NCI-H2171 (cell line): ENCODE measurements at regions not wholly inside any gene's neighbourhood (a gene's known extent, or its start where the extent isn't known, plus 50 kb on each side); places are given as distances from the start of the nearest gene placed in this dataset.
"Not testable (repeated sequence)": the region's sequence is repeated elsewhere in the genome, so short reads cannot be mapped to it uniquely, and the experiment has no call there.

Experiments
- DNase-seq: peaks from one replicate; lab custom pipeline; 2025; lab: John Stamatoyannopoulos, UW

- DNase-seq, result not testable (repeated sequence)
Observed at GRCh38 chr20:30164389-30164788, 1093.1 kb upstream of the DEFB115 start.

GRCh38 chr20:30167540-30167939 lies 1089.9 kb upstream of the DEFB115 start:
- DNase-seq, result no peak

GRCh38 chr20:30168025-30168799 lies 1089.3 kb upstream of the DEFB115 start:
- no peak for DNase-seq

- no peak for DNase-seq
Observed at GRCh38 chr20:30168800-30169138, 1088.7 kb upstream of the DEFB115 start.

GRCh38 chr20:30175681-30176080 lies 1081.8 kb upstream of the DEFB115 start:
- DNase-seq, result no peak

GRCh38 chr20:30183124-30183523 lies 1074.3 kb upstream of the DEFB115 start:
- not testable (repeated sequence) for DNase-seq

- not testable (repeated sequence) for DNase-seq
Observed at GRCh38 chr20:30191785-30192184, 1065.7 kb upstream of the DEFB115 start.

- DNase-seq, result not testable (repeated sequence)
Observed at GRCh38 chr20:30234477-30234876, 1023.0 kb upstream of the DEFB115 start.

GRCh38 chr20:30275073-30275472 lies 982.4 kb upstream of the DEFB115 start:
- DNase-seq, result not testable (repeated sequence)

- DNase-seq, result no peak
Observed at GRCh38 chr20:30281584-30282197, 975.8 kb upstream of the DEFB115 start.

- DNase-seq, result not testable (repeated sequence)
Observed at GRCh38 chr20:30283476-30284280, 973.8 kb upstream of the DEFB115 start.

- DNase-seq, result no peak
Observed at GRCh38 chr20:30284281-30284905, 973.1 kb upstream of the DEFB115 start.

- no peak for DNase-seq
Observed at GRCh38 chr20:30285677-30286076, 971.8 kb upstream of the DEFB115 start.

- DNase-seq, result no peak
Observed at GRCh38 chr20:30286157-30286556, 971.3 kb upstream of the DEFB115 start.

GRCh38 chr20:30287459-30287858 lies 970.0 kb upstream of the DEFB115 start:
- DNase-seq, result not testable (repeated sequence)

GRCh38 chr20:30288346-30288745 lies 969.1 kb upstream of the DEFB115 start:
- no peak for DNase-seq

GRCh38 chr20:30289049-30289448 lies 968.4 kb upstream of the DEFB115 start:
- not testable (repeated sequence) for DNase-seq

- not testable (repeated sequence) for DNase-seq
Observed at GRCh38 chr20:30289711-30290141, 967.7 kb upstream of the DEFB115 start.

- DNase-seq, result not testable (repeated sequence)
Observed at GRCh38 chr20:30290361-30291063, 967.0 kb upstream of the DEFB115 start.

GRCh38 chr20:30291064-30291379 lies 966.4 kb upstream of the DEFB115 start:
- DNase-seq, result not testable (repeated sequence)

GRCh38 chr20:30291686-30292085 lies 965.8 kb upstream of the DEFB115 start:
- not testable (repeated sequence) for DNase-seq

GRCh38 chr20:30295396-30295795 lies 962.1 kb upstream of the DEFB115 start:
- DNase-seq, result not testable (repeated sequence)
